ENCODE measurements at regions not wholly inside any gene's neighbourhood (a gene's known extent, or its start where the extent isn't known, plus 50 kb on each side); places are given as distances from the start of the nearest gene placed in this dataset.

DNA sequence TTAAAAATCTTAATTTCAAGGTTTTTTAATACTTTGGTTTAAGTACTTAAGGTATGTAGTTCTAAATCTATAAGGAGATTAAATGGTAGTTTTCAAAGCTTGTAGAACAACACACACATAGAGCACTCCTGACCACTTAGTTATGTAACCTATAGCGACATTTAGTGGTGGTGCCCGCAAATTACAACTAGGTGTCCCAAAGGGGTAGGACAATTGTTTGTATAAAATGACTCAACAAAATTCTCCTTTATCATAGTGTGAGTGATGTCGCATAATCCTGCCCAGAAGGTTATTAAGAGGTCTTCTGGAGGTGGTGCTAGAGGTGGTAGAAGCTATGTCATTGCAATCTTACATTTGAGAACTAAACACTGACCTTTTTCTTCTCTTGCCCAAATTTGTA, 373.0 kb upstream of the RASGEF1B start:
- TF ChIP-seq, protein P1, sequence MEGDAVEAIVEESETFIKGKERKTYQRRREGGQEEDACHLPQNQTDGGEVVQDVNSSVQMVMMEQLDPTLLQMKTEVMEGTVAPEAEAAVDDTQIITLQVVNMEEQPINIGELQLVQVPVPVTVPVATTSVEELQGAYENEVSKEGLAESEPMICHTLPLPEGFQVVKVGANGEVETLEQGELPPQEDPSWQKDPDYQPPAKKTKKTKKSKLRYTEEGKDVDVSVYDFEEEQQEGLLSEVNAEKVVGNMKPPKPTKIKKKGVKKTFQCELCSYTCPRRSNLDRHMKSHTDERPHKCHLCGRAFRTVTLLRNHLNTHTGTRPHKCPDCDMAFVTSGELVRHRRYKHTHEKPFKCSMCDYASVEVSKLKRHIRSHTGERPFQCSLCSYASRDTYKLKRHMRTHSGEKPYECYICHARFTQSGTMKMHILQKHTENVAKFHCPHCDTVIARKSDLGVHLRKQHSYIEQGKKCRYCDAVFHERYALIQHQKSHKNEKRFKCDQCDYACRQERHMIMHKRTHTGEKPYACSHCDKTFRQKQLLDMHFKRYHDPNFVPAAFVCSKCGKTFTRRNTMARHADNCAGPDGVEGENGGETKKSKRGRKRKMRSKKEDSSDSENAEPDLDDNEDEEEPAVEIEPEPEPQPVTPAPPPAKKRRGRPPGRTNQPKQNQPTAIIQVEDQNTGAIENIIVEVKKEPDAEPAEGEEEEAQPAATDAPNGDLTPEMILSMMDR (IDR thresholded peaks at IDR 0.05), result peak; percentile 76 to 88 (median 84)
- no peak for TF ChIP-seq POLR2AphosphoS5 (IDR thresholded peaks at IDR 0.05)

Data from transverse colon (tissue), 4 donors.